CD4-positive, alpha-beta T cell treated with Interleukin-4 for 1 hour (primary cell): ENCODE measurements at regions not wholly inside any gene's neighbourhood (a gene's known extent, or its start where the extent isn't known, plus 50 kb on each side); places are given as distances from the start of the nearest gene placed in this dataset.
"Not testable (repeated sequence)": the region's sequence is repeated elsewhere in the genome, so short reads cannot be mapped to it uniquely, and the experiment has no call there.

ENCODE experiments used
- DNase-seq, 2 donors: peaks; one replicate each; pipeline ENCODE4 v3.0.0-alpha.2; 2020 to 2022

GRCh38 chr21:17231771-17232170 lies 281.1 kb upstream of the CXADR start:
- no peak for DNase-seq

GRCh38 chr21:17238468-17238867 lies 274.4 kb upstream of the CXADR start:
- no peak for DNase-seq

- no peak for DNase-seq
These were observed 262.0 kb upstream of the CXADR start for GRCh38 chr21:17250778-17251241.

- DNase-seq: no peak
These were observed 255.1 kb upstream of the CXADR start for GRCh38 chr21:17257784-17258183.

- no peak for DNase-seq
These were observed 248.7 kb upstream of the CXADR start for GRCh38 chr21:17264182-17264581.

- DNase-seq: no peak
These were observed 243.1 kb upstream of the CXADR start for GRCh38 chr21:17269760-17270159.

- DNase-seq: no peak
These were observed 242.6 kb upstream of the CXADR start for GRCh38 chr21:17270229-17270628.

- no peak for DNase-seq
These were observed 233.2 kb upstream of the CXADR start for GRCh38 chr21:17279663-17280062.

- DNase-seq: not testable (repeated sequence)
These were observed 219.8 kb upstream of the CXADR start for GRCh38 chr21:17293016-17293562.

GRCh38 chr21:17295997-17296396 lies 216.8 kb upstream of the CXADR start:
- DNase-seq: no peak

GRCh38 chr21:17299576-17299975 lies 213.3 kb upstream of the CXADR start:
- DNase-seq: not testable (repeated sequence)

GRCh38 chr21:17327715-17328114 lies 185.1 kb upstream of the CXADR start:
- DNase-seq: not testable (repeated sequence)

- no peak for DNase-seq
These were observed 178.4 kb upstream of the CXADR start for GRCh38 chr21:17334484-17334883.

GRCh38 chr21:17340081-17340480 lies 172.8 kb upstream of the CXADR start:
- DNase-seq: no peak

GRCh38 chr21:17343055-17343454 lies 169.8 kb upstream of the CXADR start:
- DNase-seq: no peak

- DNase-seq: no peak
These were observed 164.5 kb upstream of the CXADR start for GRCh38 chr21:17348357-17348756.

GRCh38 chr21:17348849-17349248 lies 164.0 kb upstream of the CXADR start:
- no peak for DNase-seq

- DNase-seq: no peak
These were observed 161.1 kb upstream of the CXADR start for GRCh38 chr21:17351766-17352165.

GRCh38 chr21:17352996-17353655 lies 159.7 kb upstream of the CXADR start:
- no peak for DNase-seq

- DNase-seq: no peak
These were observed 153.1 kb upstream of the CXADR start for GRCh38 chr21:17359781-17360180.

- DNase-seq: no peak
These were observed 144.0 kb upstream of the CXADR start for GRCh38 chr21:17368748-17369363.

- no peak for DNase-seq
These were observed 142.6 kb upstream of the CXADR start for GRCh38 chr21:17370263-17370662.

GRCh38 chr21:17370916-17371315 lies 141.9 kb upstream of the CXADR start:
- no peak for DNase-seq

- no peak for DNase-seq
These were observed 141.4 kb upstream of the CXADR start for GRCh38 chr21:17371450-17371849.

GRCh38 chr21:17372200-17372599 lies 140.6 kb upstream of the CXADR start:
- DNase-seq: no peak
